ENCODE measurements at regions not wholly inside any gene's neighbourhood (a gene's known extent, or its start where the extent isn't known, plus 50 kb on each side); places are given as distances from the start of the nearest gene placed in this dataset.

- no peak for DNase-seq
Measured at GRCh38 chr2:65724752-65725151, 292.4 kb upstream of the SPRED2 start.

- peak; percentile 54 to 82 (median 69) for DNase-seq
Measured at GRCh38 chr2:65724336-65724735, 291.9 kb upstream of the SPRED2 start.

DNA sequence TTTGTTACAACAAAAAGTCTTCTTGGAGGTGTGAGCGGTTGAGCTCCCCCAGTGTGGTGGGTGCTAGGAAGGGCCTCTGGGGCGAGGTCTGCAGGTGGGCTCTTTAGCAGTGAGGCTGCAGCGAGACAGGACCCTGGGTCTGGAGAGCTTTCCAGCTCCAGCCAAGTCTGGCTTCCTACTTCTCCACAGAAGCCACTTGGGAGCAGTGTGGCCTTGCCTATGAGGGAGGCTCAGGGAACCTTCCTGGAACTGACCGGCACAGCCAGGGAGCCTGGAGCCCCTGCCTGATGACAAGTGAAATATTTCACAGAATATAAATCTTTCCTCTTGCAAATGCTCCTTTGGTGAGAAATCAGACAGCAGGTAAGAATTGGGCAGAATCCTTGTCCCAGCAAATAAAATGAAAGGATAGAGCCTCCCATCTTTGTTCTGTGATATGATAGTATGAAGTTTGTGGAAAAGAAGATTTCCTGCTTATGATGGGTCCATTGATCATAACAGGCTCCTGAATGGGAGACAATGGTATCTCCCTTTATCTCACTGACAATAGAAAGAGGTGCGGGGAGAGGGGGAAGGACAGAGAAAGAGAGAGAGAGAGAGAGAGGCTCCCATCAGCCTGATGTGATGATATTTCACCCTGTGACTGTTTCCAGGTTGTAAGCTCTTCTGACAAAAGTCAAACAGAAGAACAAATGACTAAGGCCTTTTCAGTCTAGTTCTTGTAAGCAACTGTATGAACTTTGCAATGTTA, 289.8 kb upstream of the SPRED2 start:
- peak; percentile 17 to 66 (median 38) for DNase-seq

- no peak for DNase-seq
Measured at GRCh38 chr2:65716698-65717097, 284.3 kb upstream of the SPRED2 start.

- no peak for DNase-seq
Measured at GRCh38 chr2:65715323-65715722, 282.9 kb upstream of the SPRED2 start.

- no peak for DNase-seq
Measured at GRCh38 chr2:65714866-65715265, 282.5 kb upstream of the SPRED2 start.

DNA sequence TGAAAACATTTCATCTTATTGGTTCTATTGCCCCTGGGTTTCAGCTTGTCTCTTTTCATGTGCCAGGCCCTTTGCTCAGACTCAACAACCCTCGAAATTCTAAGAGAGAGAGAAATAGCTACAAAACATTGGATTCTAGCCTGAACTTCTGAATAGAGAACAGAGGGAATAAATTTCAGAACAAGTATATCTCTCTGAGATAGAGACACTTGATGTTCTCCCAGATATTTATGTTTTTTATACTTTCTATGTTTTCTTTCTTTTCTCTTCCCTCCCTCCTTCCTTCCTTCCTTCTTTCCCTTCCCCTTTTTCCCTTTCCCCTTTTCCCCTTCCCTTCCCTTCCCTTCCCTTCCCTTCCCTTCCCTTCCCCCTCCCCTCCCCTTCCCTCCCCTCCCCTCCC, 279.5 kb upstream of the SPRED2 start:
- DNase-seq = no peak

DNA sequence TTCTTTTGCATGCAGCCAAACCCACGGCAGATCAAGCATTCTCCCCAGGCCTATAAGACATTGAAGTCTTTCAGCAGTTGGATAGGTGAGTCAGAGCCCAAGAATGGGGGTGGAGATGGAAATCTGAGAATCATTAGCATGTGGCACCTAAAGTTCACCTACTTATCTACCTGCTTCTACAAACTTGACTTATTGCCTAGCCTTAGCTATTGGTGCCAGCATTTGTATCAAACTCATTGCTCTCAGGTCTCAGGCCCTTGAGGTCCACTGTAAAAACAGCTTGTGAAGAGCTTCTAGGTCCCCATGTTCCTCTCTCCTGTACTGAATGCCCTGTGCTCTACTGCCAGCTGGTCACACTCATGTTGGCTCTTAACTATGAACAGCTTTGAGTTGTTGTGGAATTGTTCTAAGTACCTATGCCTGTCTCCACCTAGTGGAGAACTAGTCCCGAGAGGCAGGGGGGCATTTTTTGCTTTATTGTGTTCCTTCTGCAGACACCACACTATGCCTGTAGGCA, 278.4 kb upstream of the SPRED2 start:
- peak in 1 of 4 experiments; percentile 12 for DNase-seq

DNA sequence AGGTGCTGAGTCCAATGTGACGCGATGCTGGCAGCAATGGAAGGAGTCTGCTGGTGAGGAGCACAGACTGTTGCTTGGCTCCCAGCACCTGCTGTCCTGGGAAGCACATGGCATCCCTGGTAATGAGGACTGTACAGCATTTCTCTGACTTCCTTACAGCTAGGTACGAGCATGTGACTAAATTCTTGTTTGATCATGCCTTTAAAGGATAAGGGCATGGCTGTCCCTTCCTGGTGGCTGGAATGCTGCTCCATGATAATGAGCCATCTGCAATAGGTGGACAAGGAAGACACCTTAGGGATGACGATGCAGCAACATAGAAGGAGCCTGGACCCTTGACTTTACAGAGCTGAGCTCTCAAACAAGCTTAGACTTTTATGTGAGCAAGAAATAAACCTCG, 278.0 kb upstream of the SPRED2 start:
- no peak for DNase-seq

DNA sequence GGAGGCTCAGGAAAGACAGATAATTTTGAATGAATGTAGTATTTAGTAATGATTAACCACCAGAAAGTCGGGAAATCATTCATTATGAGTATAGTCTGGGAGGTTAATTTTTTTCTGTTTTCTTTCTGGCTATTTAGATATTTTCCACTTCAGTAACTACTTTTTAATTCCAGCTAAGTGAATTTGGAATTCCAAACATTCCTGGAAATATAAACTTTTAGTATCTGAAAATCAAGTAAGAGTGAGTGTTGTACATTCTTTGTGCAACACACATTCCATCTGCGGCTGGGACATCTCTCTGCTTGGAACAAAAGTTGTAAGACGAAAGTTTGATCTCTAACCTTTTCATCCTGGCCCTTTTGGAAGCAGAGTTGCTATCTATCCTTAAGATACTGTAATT, 275.7 kb upstream of the SPRED2 start:
- DNase-seq = no peak

GRCh38 chr2:65706411-65706810, 274.0 kb upstream of the SPRED2 start:
- DNase-seq = no peak

DNA sequence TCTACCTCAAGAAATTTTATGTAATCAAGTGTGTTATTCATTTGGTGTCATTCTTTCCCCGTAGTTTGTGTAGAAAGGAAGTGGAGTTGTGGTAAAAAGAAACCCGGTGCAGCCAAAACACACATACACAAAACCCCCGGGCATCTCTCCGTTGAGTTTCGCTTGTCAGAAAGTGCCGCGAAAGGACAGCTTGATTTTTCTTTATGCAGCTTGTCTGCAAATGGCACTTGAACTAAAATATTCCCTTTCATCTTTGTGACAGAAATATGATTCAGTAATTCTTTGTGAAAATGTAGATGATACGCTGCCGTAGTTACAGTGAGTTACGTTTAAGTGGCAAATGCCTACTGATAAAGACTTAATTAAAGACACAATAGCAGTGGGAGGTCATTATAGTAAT, 268.8 kb upstream of the SPRED2 start:
- DNase-seq = no peak

GRCh38 chr2:65700720-65701119, 268.3 kb upstream of the SPRED2 start:
- DNase-seq = no peak

DNA sequence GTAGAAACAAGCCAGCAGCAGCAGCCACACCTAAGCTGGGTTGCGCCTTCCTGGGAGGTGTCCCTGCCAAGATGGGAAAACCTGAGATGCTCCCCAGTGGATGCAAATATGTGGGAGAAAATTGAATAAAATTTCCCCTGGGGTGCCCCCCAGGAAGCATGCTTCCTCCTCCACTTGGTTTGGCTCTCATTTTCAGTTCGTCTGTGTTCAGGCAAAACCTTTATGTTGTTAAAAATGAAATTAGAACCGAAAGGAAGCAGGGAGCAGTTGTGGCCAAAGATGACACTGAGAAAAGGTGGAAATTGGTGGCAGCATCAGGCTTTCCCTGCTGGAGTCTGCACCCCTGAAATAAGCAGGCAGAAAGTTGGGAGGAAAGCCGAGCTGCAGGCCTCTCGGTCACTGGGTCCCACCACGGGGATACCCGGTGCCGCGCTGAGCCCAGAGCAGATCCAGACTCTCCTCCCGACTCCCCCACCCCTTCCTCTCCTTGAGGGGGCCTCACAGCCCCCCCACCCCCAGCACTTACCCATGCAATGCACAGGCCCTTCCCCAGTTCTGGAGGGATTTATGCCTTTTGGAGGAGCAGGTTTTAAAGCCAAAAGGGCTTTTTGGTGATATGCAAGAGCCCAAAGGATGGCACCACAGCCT, 267.7 kb upstream of the SPRED2 start:
- no peak for DNase-seq

GRCh38 chr2:65691816-65692215, 259.4 kb upstream of the SPRED2 start:
- DNase-seq = no peak

DNA sequence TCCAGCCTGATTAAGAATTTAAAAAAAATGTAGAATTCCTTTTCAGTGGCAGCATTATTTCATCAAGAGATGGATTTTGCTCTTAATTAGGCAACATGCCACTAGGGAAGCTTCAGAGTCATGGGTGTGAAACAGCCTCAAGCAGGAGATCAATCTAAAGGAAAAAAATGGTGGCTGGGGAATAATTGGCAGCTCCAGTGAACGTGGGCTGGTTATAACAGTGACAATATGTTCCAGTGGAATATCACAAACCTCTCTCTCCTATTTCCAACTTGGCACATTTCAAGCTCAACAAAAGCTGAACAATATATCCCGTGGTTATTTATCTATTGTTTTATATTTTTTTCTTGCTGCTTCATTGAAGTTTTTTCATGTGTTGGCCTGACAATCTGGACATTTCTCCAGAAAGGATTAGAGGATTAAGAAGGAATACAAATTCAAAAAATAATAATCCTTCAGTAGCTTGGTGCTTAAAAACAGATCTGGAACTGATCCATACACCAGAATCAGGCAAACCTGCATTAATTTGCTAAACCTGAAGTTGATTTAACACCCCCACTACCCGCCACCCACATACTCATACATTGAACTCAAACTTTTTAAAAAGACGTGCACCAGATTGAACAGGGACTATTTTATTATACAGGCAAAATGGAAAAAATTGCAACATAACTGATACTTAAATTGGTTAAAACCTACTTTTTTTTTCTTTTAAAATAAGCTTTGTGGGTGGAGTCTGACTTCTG, 255.9 kb upstream of the SPRED2 start:
- DNase-seq = no peak

DNA sequence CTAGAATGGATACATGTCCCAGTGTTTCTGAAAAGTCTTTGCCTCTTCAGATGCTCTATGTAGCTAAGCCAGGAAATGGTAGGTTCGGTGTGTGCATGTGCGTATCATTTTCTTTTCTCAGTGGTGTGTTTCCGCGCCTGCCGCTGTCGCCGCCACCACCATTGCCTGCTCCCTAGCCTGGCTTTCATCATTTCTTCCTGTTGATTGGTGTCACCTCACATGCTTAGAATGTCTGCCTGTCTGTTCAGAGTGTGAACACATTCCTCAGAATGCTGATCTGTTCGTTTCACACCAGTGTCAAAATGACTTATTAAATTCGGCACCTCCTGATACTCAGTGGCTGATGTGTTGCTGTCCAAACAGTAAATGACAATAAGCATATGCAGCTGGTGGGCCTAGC, 255.2 kb upstream of the SPRED2 start:
- no peak for DNase-seq

DNA sequence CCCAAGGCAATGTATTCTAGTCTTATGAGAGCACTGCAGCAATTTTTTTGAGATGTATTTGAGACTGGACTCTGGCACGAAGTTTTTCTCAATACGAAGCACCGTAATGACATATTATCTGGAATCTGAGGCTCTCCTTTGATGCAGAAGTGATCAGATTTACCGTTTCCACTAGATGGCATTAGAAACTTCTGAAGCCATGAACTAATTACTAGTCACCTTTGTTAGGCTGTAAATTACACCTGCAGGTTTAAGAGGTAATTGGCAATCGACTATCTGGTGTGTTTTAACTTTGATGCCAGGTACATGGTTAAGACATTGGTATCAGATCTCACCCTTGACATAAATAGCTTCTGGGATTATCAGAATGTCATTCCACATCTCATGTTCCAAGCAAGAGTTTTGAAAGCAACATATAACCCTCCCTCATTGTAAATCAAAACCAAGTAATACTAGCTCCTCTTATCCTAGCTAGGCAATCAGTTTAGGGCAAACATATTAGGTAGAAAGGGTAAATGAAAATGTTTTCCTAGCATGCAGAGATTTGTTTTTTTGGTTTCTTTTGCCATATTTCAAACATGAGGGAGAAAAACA, 254.6 kb upstream of the SPRED2 start:
- DNase-seq = no peak

GRCh38 chr2:65681503-65681902, 249.1 kb upstream of the SPRED2 start:
- no peak for DNase-seq

DNA sequence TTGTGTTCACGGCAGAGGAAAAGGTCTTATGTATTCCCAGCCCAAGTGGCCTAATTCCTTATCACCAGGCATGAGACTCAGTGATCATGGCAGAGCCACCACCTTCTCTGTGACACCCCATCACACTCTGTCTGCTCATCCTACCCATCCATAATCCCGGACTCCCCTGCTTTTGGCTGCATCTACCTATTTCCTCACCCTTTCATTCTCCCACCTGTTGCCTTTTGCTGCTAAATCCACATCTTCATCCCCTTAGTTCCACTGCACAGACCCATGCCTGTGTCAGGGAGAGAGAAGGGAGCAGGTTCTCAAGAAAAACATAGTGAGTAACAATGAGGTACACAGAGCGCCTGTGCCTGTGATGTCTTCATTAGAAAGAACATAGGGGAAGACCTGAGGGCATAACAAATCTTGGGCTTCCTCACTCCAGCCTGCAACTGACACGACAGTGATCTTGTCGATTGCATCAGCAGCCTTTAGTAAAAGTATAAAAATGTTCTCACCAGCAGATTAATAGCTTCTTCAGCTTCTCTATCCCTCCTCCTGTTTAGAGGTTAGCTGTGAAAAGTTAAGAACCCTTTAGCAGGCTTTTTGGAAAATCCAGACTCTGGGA, 246.5 kb upstream of the SPRED2 start:
- DNase-seq = no peak

- DNase-seq = no peak
Measured at GRCh38 chr2:65675350-65675749, 243.0 kb upstream of the SPRED2 start.

GRCh38 chr2:65671670-65672242, 239.4 kb upstream of the SPRED2 start:
- no peak for DNase-seq

All from suppressor macrophage (primary cell).